PC-9 (cell line): ENCODE measurements at regions not wholly inside any gene's neighbourhood (a gene's known extent, or its start where the extent isn't known, plus 50 kb on each side); places are given as distances from the start of the nearest gene placed in this dataset.

ENCODE experiments used
- BruUV-seq: library from RNA; stranded (reverse); fragments of 400-500 nt; replicated peaks from 2 replicates; lab custom pipeline; 2021; lab: Mats Ljungman, UMichigan
- CTCF ChIA-PET: fragments of 300-600 bp; sonication (Branson Sonifier 250); formaldehyde crosslinking; loops from one replicate; lab custom pipeline; 2022; ENCODE audit warnings: antibody characterized with exemption; lab: Charles Lee
- POLR2A ChIA-PET: fragments of 300-600 bp; sonication (Branson Sonifier 250); formaldehyde crosslinking; loops from one replicate; lab custom pipeline; 2022; ENCODE audit warnings: antibody characterized with exemption; ENCODE audit not compliant: unreplicated experiment; lab: Charles Lee
- DNase-seq, 2 experiments: peaks; one replicate each; pipeline versions ENCODE4 v3.0.0 to v3.0.0-alpha.2; 2015 to 2022; ENCODE audit warnings: mixed read lengths in 1 of 2
- H2AFZ ChIP-seq: fragments of 200-600 bp; sonication (generic); 2 replicates; pipeline ENCODE4 v1.8.1; 2017; ENCODE audit warnings: antibody characterized with exemption
- H3F3A ChIP-seq: fragments of 200-600 bp; sonication (generic); 2 replicates; pipeline ENCODE4 v1.8.1; 2017; ENCODE audit warnings: antibody characterized with exemption, mild to moderate bottlenecking, low read depth; ENCODE audit not compliant: insufficient read depth
- H3K27ac ChIP-seq: fragments of 200-600 bp; sonication (generic); 2 replicates; pipeline ENCODE4 v1.6.1; 2016; ENCODE audit warnings: mixed run types
- H3K27me3 ChIP-seq: fragments of 200-600 bp; sonication (generic); 2 replicates; pipeline ENCODE4 v1.6.1; 2016; ENCODE audit warnings: low read depth, mixed run types; ENCODE audit not compliant: insufficient read depth
- H3K36me3 ChIP-seq: fragments of 200-600 bp; sonication (generic); 2 replicates; pipeline ENCODE4 v1.6.1; 2016; ENCODE audit warnings: low read depth, mixed run types
- H3K4me1 ChIP-seq: fragments of 200-600 bp; sonication (generic); replicated peaks from 2 replicates; pipeline ENCODE4 v1.6.1; 2016; ENCODE audit warnings: mixed run types; ENCODE audit not compliant: insufficient read depth
- H3K4me2 ChIP-seq: fragments of 200-600 bp; sonication (generic); 2 replicates; pipeline ENCODE4 v1.6.1; 2017; ENCODE audit warnings: mixed run types
- H3K4me3 ChIP-seq: fragments of 200-600 bp; sonication (generic); 2 replicates; pipeline ENCODE4 v1.6.1; 2016; ENCODE audit warnings: mixed run types
- H3K79me2 ChIP-seq: fragments of 200-600 bp; sonication (generic); 2 replicates; pipeline ENCODE4 v1.6.1; 2017; ENCODE audit warnings: low read depth, mixed run types
- H3K9me2 ChIP-seq: fragments of 200-600 bp; sonication (generic); 2 replicates; pipeline ENCODE4 v1.8.1; 2017; ENCODE audit warnings: mild to moderate bottlenecking; ENCODE audit not compliant: insufficient read depth
- H3K9me3 ChIP-seq: fragments of 200-600 bp; sonication (generic); 2 replicates; pipeline ENCODE4 v1.8.1; 2016; ENCODE audit warnings: low read depth; ENCODE audit not compliant: insufficient read depth
- H4K20me1 ChIP-seq: fragments of 200-600 bp; sonication (generic); 2 replicates; pipeline ENCODE4 v1.8.1; 2017; ENCODE audit not compliant: insufficient read depth
- EZH2 ChIP-seq: fragments of 200-600 bp; sonication (generic); IDR thresholded peaks from 2 replicates; pipeline ENCODE4 v1.8.0; 2017; ENCODE audit warnings: antibody characterized with exemption, low read depth
- intact Hi-C: fragments of 100-400 bp; cut with micrococcal nuclease; formaldehyde crosslinking; loops from one replicate; pipeline ENCODE4 v1.10.0; 2022; ENCODE audit not compliant: unreplicated experiment
- TF ChIP-seq, protein P1 (sequence below): fragments of 200-600 bp; sonication (generic); conservative IDR thresholded peaks from 2 replicates; pipeline ENCODE4 v1.6.1; 2017; ENCODE audit warnings: mixed run types, antibody characterized with exemption, mild to moderate bottlenecking, moderate library complexity

DNA sequence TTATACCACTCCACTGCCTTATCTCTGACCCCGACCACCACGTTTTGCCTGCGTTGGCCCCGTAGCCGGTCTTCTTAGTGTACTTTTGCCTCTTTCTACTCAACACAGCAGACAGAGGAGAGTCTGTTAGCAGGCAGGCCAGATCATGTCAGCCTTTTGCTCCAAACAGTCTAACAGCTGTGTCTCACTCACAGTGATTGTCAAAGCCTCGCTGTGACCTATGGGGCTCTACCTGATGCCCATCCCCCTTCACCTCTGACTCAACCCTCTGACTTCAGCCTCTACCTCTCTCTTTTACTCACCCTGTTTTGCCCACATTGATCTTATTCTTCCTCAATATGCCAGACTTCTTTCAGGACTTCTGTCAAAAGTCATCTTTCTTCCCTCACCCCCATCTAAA lies 127.1 kb downstream of the TRIML1 start:
- no peaks in the 10 kb centered on the region for H3K36me3 ChIP-seq
- no TSS peak for BruUV-seq
- CTCF ChIA-PET: no interaction called here
- H3K9me3 ChIP-seq: no peaks in the 10 kb centered on the region
- H3K79me2 ChIP-seq: no peaks in the 10 kb centered on the region
- no peaks in the 10 kb centered on the region for H3F3A ChIP-seq
- H3K27me3 ChIP-seq: no peaks in the 10 kb centered on the region
- no peaks in the 10 kb centered on the region for H4K20me1 ChIP-seq
- H3K4me1 ChIP-seq: no peaks in the 10 kb centered on the region
- TF ChIP-seq EZH2: no peak
- TF ChIP-seq, protein P1, sequence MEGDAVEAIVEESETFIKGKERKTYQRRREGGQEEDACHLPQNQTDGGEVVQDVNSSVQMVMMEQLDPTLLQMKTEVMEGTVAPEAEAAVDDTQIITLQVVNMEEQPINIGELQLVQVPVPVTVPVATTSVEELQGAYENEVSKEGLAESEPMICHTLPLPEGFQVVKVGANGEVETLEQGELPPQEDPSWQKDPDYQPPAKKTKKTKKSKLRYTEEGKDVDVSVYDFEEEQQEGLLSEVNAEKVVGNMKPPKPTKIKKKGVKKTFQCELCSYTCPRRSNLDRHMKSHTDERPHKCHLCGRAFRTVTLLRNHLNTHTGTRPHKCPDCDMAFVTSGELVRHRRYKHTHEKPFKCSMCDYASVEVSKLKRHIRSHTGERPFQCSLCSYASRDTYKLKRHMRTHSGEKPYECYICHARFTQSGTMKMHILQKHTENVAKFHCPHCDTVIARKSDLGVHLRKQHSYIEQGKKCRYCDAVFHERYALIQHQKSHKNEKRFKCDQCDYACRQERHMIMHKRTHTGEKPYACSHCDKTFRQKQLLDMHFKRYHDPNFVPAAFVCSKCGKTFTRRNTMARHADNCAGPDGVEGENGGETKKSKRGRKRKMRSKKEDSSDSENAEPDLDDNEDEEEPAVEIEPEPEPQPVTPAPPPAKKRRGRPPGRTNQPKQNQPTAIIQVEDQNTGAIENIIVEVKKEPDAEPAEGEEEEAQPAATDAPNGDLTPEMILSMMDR: no peak
- H2AFZ ChIP-seq: no peak overlapping the region
- POLR2A ChIA-PET: no interaction called here
- no peak for DNase-seq
- H3K4me3 ChIP-seq: no peak overlapping the region
- intact Hi-C loops: no loop called here
- H3K9me2 ChIP-seq: no peaks in the 10 kb centered on the region
- H3K27ac ChIP-seq: no peak overlapping the region
- no peak overlapping the region for H3K4me2 ChIP-seq

DNA sequence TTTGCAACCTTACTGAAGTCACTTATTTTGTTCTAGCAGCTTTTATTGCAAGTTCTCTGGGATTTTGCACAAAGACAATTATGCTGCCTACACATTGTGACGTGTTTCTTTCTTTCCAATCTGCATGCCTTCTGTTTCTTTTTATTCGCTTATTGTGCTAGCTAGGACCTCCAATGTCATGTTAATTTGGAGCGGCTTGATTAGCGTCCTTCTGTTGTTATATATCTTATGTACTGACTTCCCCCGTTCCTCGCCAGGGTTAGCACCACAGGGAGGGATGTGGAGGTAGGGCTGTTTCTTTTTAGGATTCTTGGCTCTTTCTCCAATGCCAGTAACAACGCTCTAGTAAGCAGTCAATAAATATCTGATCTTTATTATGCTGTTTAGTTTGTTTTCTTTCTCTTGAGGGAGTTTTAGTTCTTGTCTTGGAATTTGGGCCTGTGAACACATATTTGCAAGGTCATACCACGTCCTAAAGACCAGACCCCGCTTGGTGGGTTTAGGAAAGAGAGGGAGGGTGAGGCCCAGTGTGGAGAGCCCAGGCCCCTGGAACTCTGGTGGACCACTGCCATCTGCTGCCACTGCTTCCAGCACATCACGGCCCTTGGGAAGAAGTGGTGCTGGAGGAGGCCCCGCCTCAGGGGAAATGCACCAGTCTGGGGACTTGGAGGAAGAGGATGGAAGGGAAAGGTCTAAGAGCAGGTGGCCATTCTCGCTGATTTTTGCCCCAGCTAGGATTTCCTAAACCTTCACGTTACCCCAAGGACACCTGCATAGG lies 129.1 kb downstream of the TRIML1 start:
- Histone ChIP-seq H3K27me3 (no peaks in the 10 kb centered on the region), H3K9me3 (no peaks in the 10 kb centered on the region), H3K4me2 (no peak overlapping the region), H3K4me1 (no peaks in the 10 kb centered on the region), H3K4me3 (no peak overlapping the region), H3K79me2 (no peaks in the 10 kb centered on the region), H3K36me3 (no peaks in the 10 kb centered on the region), H3K27ac (no peak overlapping the region), H3F3A (no peaks in the 10 kb centered on the region), H3K9me2 (no peaks in the 10 kb centered on the region), H4K20me1 (no peaks in the 10 kb centered on the region), H2AFZ (no peak overlapping the region)
- CTCF ChIA-PET: no interaction called here
- POLR2A ChIA-PET: no interaction called here
- intact Hi-C loops: no loop called here
- no peak for TF ChIP-seq EZH2
- TF ChIP-seq, protein P1: no peak
- BruUV-seq: no TSS peak
- DNase-seq: no peak

DNA sequence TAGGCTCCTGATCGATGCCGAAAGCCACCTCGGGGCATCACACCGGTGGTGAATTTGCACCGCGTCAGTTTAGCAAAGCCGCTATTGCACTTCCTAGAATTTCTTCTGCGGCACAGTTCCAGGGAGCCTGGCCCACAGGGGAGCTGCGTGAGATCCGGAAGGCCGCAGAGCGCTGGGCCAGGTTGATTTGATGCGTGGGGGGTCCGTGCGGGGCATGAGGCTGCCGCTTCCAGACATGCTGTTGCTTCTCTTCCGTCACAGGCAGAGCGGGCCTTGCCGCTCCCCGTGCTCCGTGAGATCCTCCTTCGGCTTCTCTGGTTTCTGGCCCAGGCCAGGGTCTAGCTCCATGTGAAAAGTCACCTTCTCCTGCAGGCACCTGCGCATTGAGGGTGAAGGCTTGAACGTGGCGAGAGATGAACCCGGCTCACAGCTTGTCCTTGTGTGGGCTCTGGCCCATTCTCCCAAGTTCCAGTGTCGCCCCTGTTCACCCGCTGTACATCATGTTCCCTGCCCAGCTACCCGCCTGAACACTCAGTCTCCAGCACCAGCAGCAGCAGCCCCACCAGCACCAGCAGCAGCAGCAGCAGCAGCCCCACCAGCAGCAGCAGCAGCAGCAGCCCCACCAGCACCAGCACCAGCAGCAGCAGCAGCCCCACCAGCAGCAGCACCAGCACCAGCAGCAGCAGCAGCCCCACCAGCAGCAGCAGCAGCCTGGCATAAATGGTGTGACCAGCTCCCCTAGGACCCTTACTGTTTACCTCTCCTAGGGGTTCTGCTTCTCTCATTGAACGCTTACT lies 131.2 kb downstream of the TRIML1 start:
- Histone ChIP-seq H3F3A (no peaks in the 10 kb centered on the region), H3K9me2 (no peaks in the 10 kb centered on the region), H3K4me3 (no peak overlapping the region), H3K79me2 (no peaks in the 10 kb centered on the region), H3K4me2 (no peak overlapping the region), H3K9me3 (no peaks in the 10 kb centered on the region), H3K27ac (no peak overlapping the region), H2AFZ (no peak overlapping the region), H3K4me1 (no peaks in the 10 kb centered on the region), H4K20me1 (no peaks in the 10 kb centered on the region), H3K27me3 (no peaks in the 10 kb centered on the region), H3K36me3 (no peaks in the 10 kb centered on the region)
- CTCF ChIA-PET: no interaction called here
- POLR2A ChIA-PET: no interaction called here
- TF ChIP-seq, protein P1: no peak
- TF ChIP-seq EZH2: no peak
- intact Hi-C loops: no loop called here
- no peak for DNase-seq
- BruUV-seq: no TSS peak
